GM12864 (cell line): ENCODE measurements at regions not wholly inside any gene's neighbourhood (a gene's known extent, or its start where the extent isn't known, plus 50 kb on each side); places are given as distances from the start of the nearest gene placed in this dataset.

Source experiments
- DNase-seq: peaks from one replicate; pipeline ENCODE4 v3.0.0-alpha.2; 2011; ENCODE audit warnings: low read depth
- H3K4me3 ChIP-seq: 2 replicates; pipeline ENCODE4 v1.5.1; 2011; ENCODE audit warnings: mild to moderate bottlenecking, low read depth, low read length, control low read depth
- CTCF ChIP-seq: IDR thresholded peaks from 2 replicates; pipeline ENCODE4 v1.5.1; 2011; ENCODE audit warnings: low read depth, mild to moderate bottlenecking, moderate library complexity, low read length, control low read depth, inconsistent platforms; ENCODE audit errors: missing control alignments

- H3K4me3 ChIP-seq, result no peak overlapping the region
- no peak for DNase-seq
- TF ChIP-seq CTCF, result peak; percentile 47
These were observed 78.5 kb upstream of the ROBO1 start for GRCh38 chr3:79846148-79846933.

GRCh38 chr3:79845546-79845945 is 77.7 kb upstream of the ROBO1 start:
- DNase-seq, result no peak
- TF ChIP-seq CTCF, result no peak
- no peak overlapping the region for H3K4me3 ChIP-seq

- H3K4me3 ChIP-seq, result no peak overlapping the region
- no peak for DNase-seq
- TF ChIP-seq CTCF, result no peak
These were observed 76.4 kb upstream of the ROBO1 start for GRCh38 chr3:79844176-79844575.

- no peak for DNase-seq
- TF ChIP-seq CTCF, result no peak
- no peak overlapping the region for H3K4me3 ChIP-seq
These were observed 75.4 kb upstream of the ROBO1 start for GRCh38 chr3:79843180-79843579.

GRCh38 chr3:79835701-79836100 is 67.9 kb upstream of the ROBO1 start:
- TF ChIP-seq CTCF, result no peak
- DNase-seq, result no peak
- H3K4me3 ChIP-seq, result no peak overlapping the region

- H3K4me3 ChIP-seq, result no peak overlapping the region
- no peak for DNase-seq
These were observed 56.4 kb upstream of the ROBO1 start for GRCh38 chr3:79824166-79824565.

More at GRCh38 chr3:79824166-79824565, 56.4 kb upstream of the ROBO1 start:
- TF ChIP-seq CTCF, result no peak
